ENCODE measurements at regions not wholly inside any gene's neighbourhood (a gene's known extent, or its start where the extent isn't known, plus 50 kb on each side); places are given as distances from the start of the nearest gene placed in this dataset.

DNA sequence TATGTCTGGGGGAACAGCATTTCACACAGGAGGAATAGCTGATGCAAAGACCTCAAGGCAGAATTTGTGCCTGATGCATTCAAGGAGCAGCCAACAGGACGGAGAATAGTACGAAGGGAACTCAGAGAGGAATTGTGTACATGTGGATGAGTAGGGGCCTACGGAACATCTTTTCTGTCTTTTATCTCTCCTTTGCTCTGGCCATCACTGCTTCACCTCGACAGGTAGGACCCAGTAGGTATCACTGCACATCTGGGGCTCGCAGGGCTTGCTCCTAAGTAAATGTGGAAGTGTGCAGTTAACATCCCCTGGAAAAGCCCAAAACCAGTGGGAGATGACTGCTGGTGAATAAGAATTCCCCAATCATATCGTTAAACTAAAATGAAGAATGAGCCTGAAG, 56.4 kb upstream of the POU1F1 start:
- Histone ChIP-seq H2BK5ac (ENCODE audit: insufficient read length, low read length) (no peak overlapping the region), H3K79me1 (ENCODE audit: insufficient read depth, low read depth, low read length, poor library complexity, severe bottlenecking) (no peaks in the 10 kb centered on the region), H2AK5ac (ENCODE audit: insufficient read length, low read length) (no peak overlapping the region), H2AFZ (ENCODE audit: low read length) (no peak overlapping the region), H2BK120ac (ENCODE audit: low read depth, low read length, poor library complexity, severe bottlenecking) (no peak overlapping the region), H3K56ac (ENCODE audit: insufficient read length, low read depth, low read length) (no peak overlapping the region), H3K27me3 (ENCODE audit: insufficient read depth, low read length) (no peaks in the 10 kb centered on the region), H4K5ac (ENCODE audit: insufficient read length, low read depth, low read length) (no peak overlapping the region), H2BK15ac (ENCODE audit: low read depth, low read length) (no peak overlapping the region), H3T11ph (ENCODE audit: low read length) (no peak overlapping the region), H3K18ac (ENCODE audit: insufficient read length, low read depth, low read length) (no peak overlapping the region), H4K20me1 (ENCODE audit: control insufficient read depth, insufficient read depth, insufficient read length) (no peaks in the 10 kb centered on the region), H3K23ac (ENCODE audit: insufficient read length, low read depth, low read length) (no peak overlapping the region), H3K4me2 (ENCODE audit: insufficient read depth, insufficient read length, low read length) (no peak overlapping the region), H4K91ac (ENCODE audit: insufficient read length, low read depth, low read length) (no peak overlapping the region), H3K79me2 (ENCODE audit: insufficient read depth, low read length) (no peaks in the 10 kb centered on the region), H2BK20ac (ENCODE audit: low read depth, low read length, poor library complexity, severe bottlenecking) (no peak overlapping the region), H3K27ac (ENCODE audit: insufficient read length, low read depth, low read length) (no peak overlapping the region), H3K14ac (ENCODE audit: insufficient read depth, low read length) (no peak overlapping the region), H3K9me3 (ENCODE audit: control insufficient read depth, low read depth, low read length) (no peaks in the 10 kb centered on the region), H3K4me1 (ENCODE audit: insufficient read depth, low read length) (no peaks in the 10 kb centered on the region), H3K4ac (ENCODE audit: low read depth, low read length) (no peak overlapping the region), H4K8ac (replicated peaks; ENCODE audit: insufficient read length, low read depth, low read length) (no peak overlapping the region), H3K9ac (ENCODE audit: extremely low read depth, insufficient read length, low read length) (no peak overlapping the region), H3K23me2 (ENCODE audit: insufficient read length, low read depth, low read length, poor library complexity, severe bottlenecking) (no peaks in the 10 kb centered on the region), H2BK12ac (ENCODE audit: insufficient read length, low read depth, low read length) (no peak overlapping the region)
- TF ChIP-seq, protein P1, sequence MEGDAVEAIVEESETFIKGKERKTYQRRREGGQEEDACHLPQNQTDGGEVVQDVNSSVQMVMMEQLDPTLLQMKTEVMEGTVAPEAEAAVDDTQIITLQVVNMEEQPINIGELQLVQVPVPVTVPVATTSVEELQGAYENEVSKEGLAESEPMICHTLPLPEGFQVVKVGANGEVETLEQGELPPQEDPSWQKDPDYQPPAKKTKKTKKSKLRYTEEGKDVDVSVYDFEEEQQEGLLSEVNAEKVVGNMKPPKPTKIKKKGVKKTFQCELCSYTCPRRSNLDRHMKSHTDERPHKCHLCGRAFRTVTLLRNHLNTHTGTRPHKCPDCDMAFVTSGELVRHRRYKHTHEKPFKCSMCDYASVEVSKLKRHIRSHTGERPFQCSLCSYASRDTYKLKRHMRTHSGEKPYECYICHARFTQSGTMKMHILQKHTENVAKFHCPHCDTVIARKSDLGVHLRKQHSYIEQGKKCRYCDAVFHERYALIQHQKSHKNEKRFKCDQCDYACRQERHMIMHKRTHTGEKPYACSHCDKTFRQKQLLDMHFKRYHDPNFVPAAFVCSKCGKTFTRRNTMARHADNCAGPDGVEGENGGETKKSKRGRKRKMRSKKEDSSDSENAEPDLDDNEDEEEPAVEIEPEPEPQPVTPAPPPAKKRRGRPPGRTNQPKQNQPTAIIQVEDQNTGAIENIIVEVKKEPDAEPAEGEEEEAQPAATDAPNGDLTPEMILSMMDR (conservative IDR thresholded peaks at IDR 0.05), result no peak
- no peak for DNase-seq
- WGBS (ENCODE audit: extremely low coverage, insufficient read length, low lambda C conversion rate), result no CpG with 5 or more reads among the region's 6 CpGs
- H3K4me1 Mint-ChIP-seq, result no peaks in the 10 kb centered on the region
- H3K36me3 Mint-ChIP-seq (ENCODE audit: insufficient read depth in 1 of 3, low read depth in 3 of 3), result no peaks in the 10 kb centered on the region
- no peaks in the 10 kb centered on the region for H3K9me3 Mint-ChIP-seq
- H3K27ac Mint-ChIP-seq, result no peak overlapping the region; a peak in 1 of 7 replicates
- H3K4me3 Mint-ChIP-seq, result no peak overlapping the region
- no peaks in the 10 kb centered on the region for H3K27me3 Mint-ChIP-seq (ENCODE audit: low read depth)

Measured in H9 (cell line).